NCI-H1092 treated with DMSO at 0.1 percent for 48 hours (cell line): ENCODE measurements at regions not wholly inside any gene's neighbourhood (a gene's known extent, or its start where the extent isn't known, plus 50 kb on each side); places are given as distances from the start of the nearest gene placed in this dataset.
"Not testable (repeated sequence)": the region's sequence is repeated elsewhere in the genome, so short reads cannot be mapped to it uniquely, and the experiment has no call there.

ENCODE experiments used
- DNase-seq: peaks from one replicate; lab custom pipeline; 2025; lab: John Stamatoyannopoulos, UW

DNA sequence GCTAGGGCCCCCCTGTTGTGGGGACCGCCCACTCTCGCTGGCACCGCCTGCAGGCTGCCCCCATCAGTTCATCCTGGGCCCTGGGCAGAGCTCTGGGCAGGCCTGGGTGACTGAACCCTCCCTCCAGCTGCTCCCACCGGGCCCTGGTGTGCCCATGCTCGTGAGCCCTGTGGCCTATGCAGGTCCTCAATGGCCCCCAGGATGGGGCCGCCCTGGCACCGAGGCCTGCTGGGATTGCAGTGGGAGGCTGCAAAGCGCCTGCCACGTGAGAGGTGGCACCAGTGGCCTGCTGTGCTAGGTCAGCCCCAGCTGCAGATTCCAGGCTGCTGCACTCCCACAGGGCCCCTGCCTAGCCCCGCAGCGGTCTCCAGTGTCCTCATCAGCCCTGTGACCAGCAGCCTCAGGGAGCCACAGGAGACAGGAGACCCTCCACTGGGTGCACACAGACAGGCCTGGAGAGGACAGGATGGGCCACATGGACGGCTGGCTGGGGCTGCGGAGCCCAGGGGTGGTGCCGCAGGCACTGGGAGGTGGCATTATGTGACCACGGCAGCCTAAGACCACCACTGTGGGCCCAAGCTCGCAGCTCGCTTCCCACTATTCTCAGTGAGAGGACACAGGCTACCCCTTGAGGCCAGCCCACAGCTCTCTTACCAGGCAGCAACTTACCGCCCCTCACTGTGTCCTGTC is 199.4 kb downstream of the BCR start:
- DNase-seq: not testable (repeated sequence)

DNA sequence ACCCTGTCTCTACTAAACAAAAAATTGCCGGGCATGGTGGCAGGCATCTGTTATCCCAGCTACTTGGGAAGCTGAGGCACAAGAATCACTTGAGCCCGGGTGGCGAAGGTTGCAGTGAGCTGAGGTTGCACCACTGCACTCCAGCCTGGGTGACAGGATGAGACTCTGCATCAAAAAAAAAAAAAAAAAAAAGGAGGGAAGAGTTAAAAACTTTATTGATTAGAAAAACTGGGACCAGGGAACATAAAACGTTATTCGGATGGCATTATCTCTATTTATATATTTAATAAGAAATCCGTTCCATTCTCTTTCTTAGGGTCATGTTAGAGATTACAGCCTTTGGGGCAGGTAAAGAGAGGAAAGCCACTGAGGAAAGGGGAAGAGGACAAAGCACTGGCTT is 197.5 kb downstream of the BCR start:
- DNase-seq: no peak

- no peak for DNase-seq
Observed at GRCh38 chr22:23376256-23376655, 195.9 kb downstream of the BCR start.

DNA sequence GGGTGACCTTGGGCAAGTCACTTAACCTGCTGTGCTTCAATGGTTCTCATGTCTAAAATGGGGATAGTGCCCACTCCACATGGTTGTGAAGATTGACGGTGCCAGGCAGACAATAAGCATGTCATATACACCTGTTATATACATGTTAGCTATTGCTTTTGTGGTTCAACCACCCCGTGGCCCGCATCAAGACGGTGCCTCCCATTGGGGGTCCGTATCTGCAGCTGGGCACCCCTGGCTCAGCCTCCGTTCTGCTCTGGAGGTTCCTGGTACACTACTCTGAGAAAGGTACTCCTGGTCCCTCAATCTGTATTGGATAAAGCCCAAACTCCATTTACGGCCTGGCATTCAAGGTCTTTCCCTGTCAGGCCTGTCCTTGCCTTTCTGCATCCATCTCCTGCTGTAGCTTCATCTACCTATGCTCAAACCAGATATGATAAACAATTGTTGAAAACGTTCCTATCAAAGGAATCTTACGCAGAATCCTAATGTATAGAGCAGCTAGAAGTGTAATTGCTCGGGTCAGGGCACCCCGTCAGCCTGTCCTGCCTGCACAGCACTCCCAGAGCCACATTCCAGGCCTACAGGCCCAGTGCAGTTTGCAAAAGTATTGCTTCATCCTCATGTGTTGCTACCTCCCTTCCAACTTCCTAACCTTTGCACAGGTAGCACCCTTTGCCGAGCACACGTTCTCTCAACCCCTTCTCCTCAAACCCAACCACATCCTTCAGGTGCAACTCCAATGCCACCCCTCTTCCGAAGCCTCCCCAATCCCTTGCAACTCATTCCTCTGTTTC is 194.9 kb downstream of the BCR start:
- DNase-seq: no peak

- no peak for DNase-seq
Observed at GRCh38 chr22:23373601-23374000, 193.3 kb downstream of the BCR start.

DNA sequence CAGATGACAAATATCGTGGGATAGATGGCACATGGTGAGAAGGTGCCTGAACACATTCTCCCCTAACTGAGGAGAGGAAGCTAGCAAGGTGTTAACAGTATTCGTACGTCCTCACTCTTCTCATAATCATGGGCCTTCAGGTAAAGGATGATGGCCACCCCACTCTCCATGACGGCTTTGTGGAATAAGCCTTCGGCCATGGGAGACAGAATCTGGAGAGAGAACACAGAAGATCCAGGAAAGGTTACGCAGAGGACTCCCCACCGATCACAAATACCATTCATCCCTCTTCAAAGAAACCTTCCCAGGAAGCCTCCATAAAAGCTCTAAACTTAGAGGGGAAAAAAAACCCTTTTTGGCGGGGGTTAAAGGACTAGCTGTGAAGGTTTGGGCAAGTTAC is 189.9 kb downstream of the BCR start:
- no peak for DNase-seq

- no peak for DNase-seq
Observed at GRCh38 chr22:23369054-23369685, 188.9 kb downstream of the BCR start.
